BJ (cell line): ENCODE measurements at regions not wholly inside any gene's neighbourhood (a gene's known extent, or its start where the extent isn't known, plus 50 kb on each side); places are given as distances from the start of the nearest gene placed in this dataset.

Experiments
- CTCF ChIA-PET: fragments of 350-600 bp; formaldehyde crosslinking; extraction: SDS; loops from one replicate; lab custom pipeline; 2021; ENCODE audit warnings: antibody characterized with exemption, inconsistent platforms; lab: Yijun Ruan, JAX
- POLR2A ChIA-PET: fragments of 300-600 bp; sonication (Branson Sonifier 250); formaldehyde crosslinking; extraction: SDS; loops from one replicate; lab custom pipeline; 2021; ENCODE audit warnings: antibody characterized with exemption; lab: Charles Lee
- DNase-seq: peaks from one replicate; pipeline ENCODE4 v3.0.0-alpha.2; 2011; ENCODE audit warnings: low read depth
- H3K27me3 ChIP-seq: 2 replicates; pipeline ENCODE4 v1.6.0; 2011; ENCODE audit warnings: low read length; ENCODE audit not compliant: control insufficient read depth, insufficient read depth
- H3K36me3 ChIP-seq: 2 replicates; pipeline ENCODE4 v1.5.1; 2011; ENCODE audit warnings: low read length; ENCODE audit not compliant: control insufficient read depth, insufficient read depth
- H3K4me3 ChIP-seq: 2 replicates; pipeline ENCODE4 v1.5.1; 2011; ENCODE audit warnings: low read depth, mild to moderate bottlenecking, control low read depth, low read length
- CTCF ChIP-seq: IDR thresholded peaks from 2 replicates; pipeline ENCODE4 v1.5.1; 2011; ENCODE audit warnings: low read depth, mild to moderate bottlenecking, control low read depth, inconsistent platforms, low read length, moderate library complexity; ENCODE audit not compliant: insufficient read depth

GRCh38 chr4:24056289-24056688 lies 166.4 kb upstream of the PPARGC1A start:
- Histone ChIP-seq H3K4me3 (no peak overlapping the region), H3K27me3 (no peaks in the 10 kb centered on the region), H3K36me3 (no peaks in the 10 kb centered on the region)
- ChIA-PET POLR2A (no interaction called here), CTCF (interaction anchor here (1.7 kb wide), 1 partner anchor 9 kb away, joined by 4 read pairs; no protein-coding TSS in a partner anchor)
- no peak for TF ChIP-seq CTCF
- no peak for DNase-seq

GRCh38 chr4:24055623-24056022 lies 165.8 kb upstream of the PPARGC1A start:
- Histone ChIP-seq H3K4me3 (no peak overlapping the region), H3K36me3 (no peaks in the 10 kb centered on the region), H3K27me3 (no peaks in the 10 kb centered on the region)
- ChIA-PET CTCF (interaction anchor here (1.7 kb wide), 1 partner anchor 10 kb away, joined by 4 read pairs; no protein-coding TSS in a partner anchor), POLR2A (no interaction called here)
- DNase-seq = no peak
- TF ChIP-seq CTCF = no peak

DNA sequence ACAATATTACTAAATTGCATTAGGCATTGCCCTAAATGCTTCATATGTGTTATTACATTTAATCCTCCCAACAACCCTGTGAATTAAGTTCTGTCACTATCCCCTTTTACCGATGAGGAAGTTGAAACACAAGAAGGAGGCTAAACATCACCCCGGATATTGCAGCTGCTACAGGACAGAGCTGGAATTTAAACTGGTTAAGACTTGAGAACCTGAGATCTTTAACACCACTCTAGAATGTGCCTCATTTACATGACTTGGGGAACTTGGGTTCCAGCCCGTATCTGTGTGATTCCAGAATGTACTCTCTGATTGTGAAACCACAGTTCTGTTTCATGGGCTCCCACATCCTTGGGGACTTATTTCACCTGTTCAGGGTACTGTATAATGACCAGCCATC lies 165.1 kb upstream of the PPARGC1A start:
- TF ChIP-seq CTCF = no peak
- no peak for DNase-seq
- no peaks in the 10 kb centered on the region for H3K27me3 ChIP-seq
- CTCF ChIA-PET = no interaction called here
- H3K36me3 ChIP-seq = no peaks in the 10 kb centered on the region
- POLR2A ChIA-PET = no interaction called here
- H3K4me3 ChIP-seq = no peak overlapping the region

DNA sequence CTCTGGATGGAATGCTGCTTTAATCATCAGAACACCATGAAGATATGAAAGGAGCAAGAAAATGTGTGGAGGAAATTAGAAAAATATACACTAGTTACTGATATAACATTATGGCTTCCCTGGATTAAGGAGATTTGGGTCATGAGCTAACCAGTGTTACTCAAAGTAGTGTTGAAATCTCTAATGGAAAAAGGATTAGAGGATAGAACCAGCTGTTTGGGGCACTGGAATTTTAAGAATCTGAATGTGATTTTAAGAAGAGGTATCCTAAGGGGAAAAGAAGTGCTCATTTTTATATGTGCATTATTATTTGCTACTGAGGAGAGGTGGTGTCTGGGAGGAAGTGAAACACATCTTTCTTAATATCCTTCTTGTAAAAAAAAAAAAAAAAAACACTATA lies 164.1 kb upstream of the PPARGC1A start:
- H3K27me3 ChIP-seq = no peaks in the 10 kb centered on the region
- DNase-seq = no peak

More for the DNA sequence above, 164.1 kb upstream of the PPARGC1A start:
- ChIA-PET CTCF (interaction anchor here (0.6 kb wide), 1 partner anchor 590 kb away, joined by 4 read pairs; no protein-coding TSS in a partner anchor), POLR2A (no interaction called here)
- no peak for TF ChIP-seq CTCF
- no peak overlapping the region for H3K4me3 ChIP-seq
- H3K36me3 ChIP-seq = no peaks in the 10 kb centered on the region
